NOMO-1 treated with dmso at 0.1 percent for 144 hours (cell line): ENCODE measurements at regions not wholly inside any gene's neighbourhood (a gene's known extent, or its start where the extent isn't known, plus 50 kb on each side); places are given as distances from the start of the nearest gene placed in this dataset.

Experiments used
- DNase-seq: peaks from one replicate; lab custom pipeline; 2025; ENCODE audit not compliant: unreplicated experiment; lab: John Stamatoyannopoulos, UW

DNA sequence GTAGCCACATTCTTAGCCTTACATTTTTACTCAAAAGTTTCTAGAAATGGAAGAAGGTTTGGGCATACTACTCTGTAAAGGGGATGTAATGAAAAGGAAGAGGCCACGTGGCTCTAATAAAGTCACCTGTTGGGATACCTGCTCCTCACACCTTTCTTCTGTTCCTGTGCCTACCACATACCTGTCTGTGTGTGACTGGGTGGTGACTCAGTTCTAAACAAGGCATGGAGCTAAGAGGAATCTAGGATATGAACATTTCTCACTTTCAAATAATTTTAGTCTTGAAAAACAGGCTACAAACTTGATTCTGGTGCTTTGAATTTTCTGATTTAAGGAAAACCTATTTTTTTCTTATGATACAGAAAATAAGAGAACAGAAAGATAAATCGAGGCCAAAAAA is 363.6 kb downstream of the RFPL4B start:
- DNase-seq, result no peak

DNA sequence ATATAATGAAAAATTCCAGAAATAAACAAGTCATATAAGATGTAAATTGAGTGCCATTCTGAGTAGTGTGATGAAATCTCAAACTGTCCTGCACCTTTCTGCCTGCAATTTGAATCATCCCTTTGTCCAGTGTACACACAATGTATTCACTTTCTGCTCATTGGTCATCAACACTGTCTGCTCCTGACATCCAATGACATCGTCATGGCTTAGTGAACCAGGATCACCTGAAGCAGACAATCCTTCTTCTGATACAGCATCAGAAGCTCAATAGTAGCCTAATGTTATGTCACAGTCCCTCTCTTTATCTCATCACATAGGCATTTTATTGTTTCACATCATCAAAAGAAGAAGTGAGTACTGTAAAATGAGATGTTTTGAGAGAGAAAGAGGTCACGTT is 366.3 kb downstream of the RFPL4B start:
- DNase-seq, result no peak

DNA sequence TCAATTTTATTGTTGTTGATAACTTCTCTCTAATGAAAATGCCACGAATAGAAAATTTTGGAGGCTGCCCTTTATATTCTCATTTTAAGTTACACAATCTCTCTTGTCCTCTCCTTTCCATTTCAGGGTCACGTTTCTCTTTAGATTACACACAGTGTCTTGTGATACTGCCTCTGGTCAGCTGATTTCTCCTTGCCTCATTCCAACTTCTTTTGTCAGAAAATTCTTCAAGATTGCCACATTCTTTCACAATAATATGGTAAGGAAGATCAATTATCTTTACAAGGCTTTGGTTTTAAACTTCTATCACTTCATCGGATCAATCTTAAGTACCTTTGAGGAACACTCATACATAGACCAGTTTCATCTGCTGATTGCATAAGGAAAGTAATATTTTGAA is 370.3 kb downstream of the RFPL4B start:
- DNase-seq, result no peak

DNA sequence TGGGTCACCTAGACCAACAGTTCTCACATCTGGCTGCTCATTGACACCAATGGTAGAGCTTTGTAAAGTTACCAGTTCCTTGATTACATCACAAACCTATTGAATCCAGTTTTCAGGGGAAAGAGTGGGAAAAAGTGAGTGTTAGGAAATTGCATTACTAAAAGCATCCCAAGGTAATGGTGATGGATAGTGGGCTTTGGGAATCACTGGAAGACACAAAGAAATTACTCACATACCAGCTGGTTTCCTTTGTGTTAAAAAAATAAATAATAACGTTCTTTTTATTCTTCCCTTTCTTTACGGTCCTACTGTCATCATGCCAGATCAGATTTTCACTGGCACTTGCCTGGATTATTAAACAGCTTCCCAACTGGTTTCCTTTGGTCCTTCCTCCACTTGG is 370.7 kb downstream of the RFPL4B start:
- no peak for DNase-seq

DNA sequence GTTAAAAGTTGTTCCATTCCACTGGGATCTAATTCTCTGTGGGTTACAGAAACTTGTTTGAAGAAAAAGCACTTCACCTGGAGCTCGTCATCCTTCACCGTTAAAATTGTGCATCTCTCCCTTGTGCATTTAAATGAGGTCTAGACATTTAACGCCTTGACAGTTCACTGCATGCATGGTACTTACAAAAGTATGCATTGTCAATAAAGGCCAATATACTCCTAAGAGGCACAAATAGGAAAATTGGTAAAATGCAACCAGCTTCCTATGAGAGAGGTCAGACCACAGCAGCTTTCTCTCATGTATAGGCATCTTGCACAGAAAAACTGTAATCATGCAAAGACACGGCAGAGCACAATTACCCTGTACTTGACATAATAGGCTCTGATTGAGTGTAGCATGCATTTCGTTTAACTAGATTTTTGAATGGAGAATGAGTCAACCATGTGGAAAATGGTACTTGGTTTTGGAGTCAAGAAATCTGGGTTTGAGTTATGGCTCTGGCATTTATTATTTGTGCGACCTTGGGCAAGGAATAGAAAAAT is 378.5 kb downstream of the RFPL4B start:
- no peak for DNase-seq

- DNase-seq, result no peak
Observed at GRCh38 chr6:112735129-112735528, 388.0 kb downstream of the RFPL4B start.

DNA sequence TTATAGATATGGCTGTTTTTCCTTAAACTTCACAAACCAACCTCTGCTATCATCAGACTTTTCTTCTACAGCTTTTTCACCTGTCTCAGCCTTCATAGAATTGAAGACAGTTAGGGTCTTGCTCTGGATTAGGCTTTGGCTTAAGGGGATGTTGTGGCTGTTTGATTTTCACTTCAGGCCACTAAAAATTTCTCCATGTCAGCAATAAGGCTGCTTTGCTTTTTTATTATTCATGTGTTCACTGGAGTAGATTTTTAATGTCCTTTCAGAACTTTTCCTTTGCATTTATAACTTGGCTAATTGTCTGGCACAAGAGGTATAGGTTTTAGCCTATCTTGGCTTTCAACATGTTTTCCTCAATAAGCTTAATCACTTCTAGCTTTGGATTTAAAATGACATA is 392.6 kb downstream of the RFPL4B start:
- no peak for DNase-seq

GRCh38 chr6:112743323-112743722 is 396.2 kb downstream of the RFPL4B start:
- no peak for DNase-seq

DNA sequence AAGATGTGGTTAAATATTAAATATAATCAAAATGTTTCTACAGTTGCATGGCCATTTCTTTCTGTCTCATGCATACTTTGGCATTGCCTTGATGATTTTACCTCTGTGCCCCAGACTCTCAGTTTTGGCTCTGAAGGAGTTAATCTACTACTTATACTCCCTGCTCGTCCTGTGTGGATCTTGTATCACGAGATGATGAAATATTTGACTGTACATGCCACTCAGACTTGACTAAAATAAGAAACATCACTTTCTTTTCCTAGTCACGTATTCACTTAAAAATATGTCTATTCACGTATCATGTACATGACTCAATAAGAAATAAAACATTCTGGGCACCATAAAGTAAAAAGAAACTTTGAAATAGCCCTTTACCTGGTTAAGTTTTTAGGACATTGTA is 397.7 kb downstream of the RFPL4B start:
- no peak for DNase-seq

GRCh38 chr6:112745765-112746164 is 398.6 kb downstream of the RFPL4B start:
- no peak for DNase-seq

GRCh38 chr6:112749673-112750072 is 402.5 kb downstream of the RFPL4B start:
- DNase-seq, result no peak

GRCh38 chr6:112752305-112752704 is 405.2 kb downstream of the RFPL4B start:
- no peak for DNase-seq

GRCh38 chr6:112752791-112753190 is 405.7 kb downstream of the RFPL4B start:
- no peak for DNase-seq

DNA sequence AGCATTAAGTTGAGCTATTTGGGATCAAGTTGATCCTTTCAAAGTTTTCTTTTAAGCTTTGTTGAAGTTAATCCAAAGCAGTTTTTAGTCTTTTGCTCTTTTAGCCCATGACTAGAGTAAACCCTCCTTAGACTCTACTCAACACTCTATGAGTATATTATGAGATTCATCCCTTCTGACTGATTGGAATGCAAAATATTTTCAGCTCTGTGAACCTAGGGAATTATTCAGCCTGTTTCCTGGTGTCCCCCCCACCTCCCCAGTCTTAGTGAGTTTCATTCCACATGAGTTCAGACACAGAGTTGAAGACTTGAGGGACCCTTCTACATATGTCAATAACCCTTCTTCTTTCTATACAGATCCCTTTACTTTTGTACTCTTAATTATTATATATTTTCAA is 413.7 kb downstream of the RFPL4B start:
- DNase-seq, result no peak

DNA sequence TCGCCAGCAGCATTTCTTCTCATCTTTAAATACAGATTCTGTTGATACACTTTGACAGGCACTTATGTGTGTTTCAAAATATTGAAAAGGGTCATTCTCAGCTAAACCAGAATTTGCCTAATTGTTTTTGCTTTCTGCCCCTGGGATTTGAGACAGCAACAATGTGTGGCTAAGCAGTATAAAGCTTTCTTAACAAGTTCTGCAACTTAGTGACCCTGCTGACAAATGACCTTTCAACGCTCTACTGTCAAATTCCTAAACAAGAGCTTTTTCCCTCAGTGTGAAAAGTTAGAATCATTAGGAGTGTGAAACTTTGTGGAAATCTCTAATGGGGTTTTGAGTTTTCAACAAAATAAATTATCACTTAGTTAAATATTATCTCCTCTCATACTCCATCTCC is 414.6 kb downstream of the RFPL4B start:
- DNase-seq, result no peak

DNA sequence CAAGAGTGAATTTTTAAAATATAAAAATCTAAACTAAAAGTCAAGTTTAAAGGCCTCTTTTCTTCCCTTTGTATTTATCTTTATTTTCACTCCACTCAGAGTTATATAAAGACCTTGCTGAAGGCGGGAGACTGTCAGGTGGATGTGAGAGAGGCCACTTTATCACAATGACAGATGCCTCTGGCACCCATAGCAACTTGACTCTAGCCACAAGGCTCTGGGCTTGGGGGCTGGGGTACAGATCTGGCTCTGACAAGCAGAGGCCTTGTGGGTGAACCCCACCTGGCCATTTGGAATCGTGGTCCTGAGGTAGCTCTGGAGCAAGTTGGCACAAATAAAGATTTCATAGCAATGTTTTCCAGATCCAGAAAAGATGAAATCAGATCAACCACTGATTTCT is 417.2 kb downstream of the RFPL4B start:
- no peak for DNase-seq

DNA sequence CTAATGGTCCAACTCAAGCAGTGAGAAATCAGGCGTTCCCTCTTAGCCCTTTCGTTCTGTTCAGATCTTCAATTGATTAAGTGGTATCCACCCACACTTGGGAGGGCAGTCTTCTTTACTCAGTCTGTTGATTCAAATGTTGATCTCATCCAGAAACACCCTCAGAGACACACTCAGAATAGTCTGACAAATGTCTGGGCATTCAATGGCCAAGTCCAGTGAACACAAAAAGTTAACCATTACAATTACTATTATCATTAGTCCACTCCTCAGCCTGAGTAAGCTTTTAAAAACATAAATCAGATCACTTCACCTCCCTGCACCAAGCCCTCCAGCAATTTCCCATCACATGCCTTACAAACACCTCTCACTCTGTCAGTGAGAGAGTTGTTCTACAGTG is 423.2 kb downstream of the RFPL4B start:
- no peak for DNase-seq

DNA sequence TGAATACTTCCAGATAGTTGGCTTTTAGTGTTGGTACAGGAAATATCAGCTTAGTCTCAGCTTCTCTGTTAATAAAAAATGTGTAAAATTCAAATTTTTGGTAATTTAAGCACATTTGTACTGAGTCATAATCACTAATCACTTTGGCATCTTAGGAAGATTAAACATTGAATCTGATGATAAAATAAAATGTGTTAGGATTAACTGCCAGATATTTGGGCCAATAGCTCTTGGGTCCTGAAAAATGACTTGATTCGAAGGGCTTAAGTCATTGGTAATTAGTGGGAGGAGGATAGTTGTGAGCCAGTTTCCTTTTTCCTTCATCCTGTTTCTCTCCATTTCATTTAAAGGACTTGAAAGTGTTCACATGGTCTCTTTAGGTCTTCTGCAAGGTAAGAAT is 426.1 kb downstream of the RFPL4B start:
- DNase-seq, result no peak

DNA sequence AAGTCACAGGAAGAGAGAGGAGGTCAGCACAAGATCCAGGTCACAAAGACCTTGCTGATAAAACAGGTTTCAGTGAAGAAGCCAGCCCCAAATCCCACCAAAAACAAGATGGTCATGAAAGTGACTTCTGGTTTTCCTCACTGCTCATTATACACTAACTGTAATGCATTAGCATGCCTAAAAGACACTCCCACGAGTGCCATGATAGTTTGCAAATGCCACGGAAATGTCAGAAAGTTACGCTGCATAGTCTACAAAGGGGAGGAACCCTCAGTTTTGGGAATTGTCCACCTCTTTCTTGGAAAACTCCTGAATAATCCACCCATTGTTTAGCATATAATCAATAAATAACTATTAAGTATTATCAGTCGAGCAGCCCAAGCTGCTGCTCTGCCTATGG is 427.2 kb downstream of the RFPL4B start:
- DNase-seq, result no peak

GRCh38 chr6:112780498-112781096 is 433.5 kb downstream of the RFPL4B start:
- DNase-seq, result peak; percentile 9

GRCh38 chr6:112781241-112781640 is 434.1 kb downstream of the RFPL4B start:
- no peak for DNase-seq

DNA sequence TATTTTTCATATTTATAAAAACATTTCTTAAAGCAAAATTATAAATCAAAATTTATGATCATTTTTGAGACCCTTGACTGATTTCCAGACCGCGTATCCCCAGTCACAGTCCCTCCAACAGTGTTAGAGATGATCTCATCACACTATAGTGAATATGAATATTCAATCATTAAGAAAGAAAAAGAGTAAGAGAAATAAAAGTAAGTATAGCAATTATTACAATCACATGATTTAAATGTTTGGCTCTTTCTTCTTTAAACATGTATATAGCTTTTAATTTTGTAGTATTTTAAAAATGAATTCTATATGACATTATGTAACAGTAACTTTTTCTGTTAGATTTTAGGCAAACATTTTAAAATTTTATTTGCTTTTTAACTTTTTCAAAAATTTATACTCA is 438.3 kb downstream of the RFPL4B start:
- DNase-seq, result no peak

- DNase-seq, result no peak
Observed at GRCh38 chr6:112786801-112787200, 439.7 kb downstream of the RFPL4B start.
